ENCODE measurements at regions not wholly inside any gene's neighbourhood (a gene's known extent, or its start where the extent isn't known, plus 50 kb on each side); places are given as distances from the start of the nearest gene placed in this dataset.
"Not testable (repeated sequence)": the region's sequence is repeated elsewhere in the genome, so short reads cannot be mapped to it uniquely, and the experiment has no call there.

GRCh38 chr7:112963634-112964033, 123.0 kb downstream of the GPR85 start:
- ChIA-PET POLR2A (ENCODE audit: low non-redundant PET) (no interaction called here), CTCF (no interaction called here)
- no peak for TF ChIP-seq CTCF (conservative IDR thresholded peaks at IDR 0.05; ENCODE audit: low read depth)
- no peak for DNase-seq (ENCODE audit: low spot score)
- H3K27ac ChIP-seq = no peak overlapping the region

GRCh38 chr7:112962815-112963214, 123.8 kb downstream of the GPR85 start:
- ChIA-PET POLR2A (ENCODE audit: low non-redundant PET) (no interaction called here), CTCF (no interaction called here)
- DNase-seq (ENCODE audit: low spot score) = no peak
- TF ChIP-seq CTCF (conservative IDR thresholded peaks at IDR 0.05; ENCODE audit: low read depth) = no peak
- H3K27ac ChIP-seq = no peak overlapping the region

- H3K27ac ChIP-seq = no peak overlapping the region
- ChIA-PET POLR2A (ENCODE audit: low non-redundant PET) (no interaction called here), CTCF (no interaction called here)
- no peak for DNase-seq (ENCODE audit: low spot score)
- TF ChIP-seq CTCF (conservative IDR thresholded peaks at IDR 0.05; ENCODE audit: low read depth) = no peak
Measured at GRCh38 chr7:112959276-112959675, 127.4 kb downstream of the GPR85 start.

- CTCF ChIA-PET = no interaction called here
- no peak for TF ChIP-seq CTCF (conservative IDR thresholded peaks at IDR 0.05; ENCODE audit: low read depth)
- POLR2A ChIA-PET (ENCODE audit: low non-redundant PET) = no interaction called here
- H3K27ac ChIP-seq = no peak overlapping the region
- no peak for DNase-seq (ENCODE audit: low spot score)
Measured at GRCh38 chr7:112958775-112959174, 127.9 kb downstream of the GPR85 start.

- no peak for DNase-seq (ENCODE audit: low spot score)
- no peak overlapping the region for H3K27ac ChIP-seq
- ChIA-PET POLR2A (ENCODE audit: low non-redundant PET) (no interaction called here), CTCF (interaction anchor here (0.7 kb wide), 1 partner anchor 300 kb away, joined by 4 read pairs; no protein-coding TSS in a partner anchor)
- TF ChIP-seq CTCF (conservative IDR thresholded peaks at IDR 0.05; ENCODE audit: low read depth) = no peak
Measured at GRCh38 chr7:112957901-112958300, 128.7 kb downstream of the GPR85 start.

GRCh38 chr7:112953031-112953430, 133.6 kb downstream of the GPR85 start:
- DNase-seq (ENCODE audit: low spot score); CTCF ChIA-PET; POLR2A ChIA-PET (ENCODE audit: low non-redundant PET); H3K27ac ChIP-seq: not testable (repeated sequence)

- no peak for DNase-seq (ENCODE audit: low spot score)
- ChIA-PET CTCF (no interaction called here), POLR2A (ENCODE audit: low non-redundant PET) (no interaction called here)
- TF ChIP-seq CTCF (conservative IDR thresholded peaks at IDR 0.05; ENCODE audit: low read depth) = no peak
- H3K27ac ChIP-seq = no peak overlapping the region
Measured at GRCh38 chr7:112951070-112951469, 135.6 kb downstream of the GPR85 start.

GRCh38 chr7:112949682-112950081, 136.9 kb downstream of the GPR85 start:
- H3K27ac ChIP-seq; DNase-seq (ENCODE audit: low spot score); CTCF ChIA-PET; POLR2A ChIA-PET (ENCODE audit: low non-redundant PET): not testable (repeated sequence)

Measured in RWPE1 (cell line).